Upper lobe of left lung (tissue), 6 donors: ENCODE measurements at regions not wholly inside any gene's neighbourhood (a gene's known extent, or its start where the extent isn't known, plus 50 kb on each side); places are given as distances from the start of the nearest gene placed in this dataset.
"Not testable (repeated sequence)": the region's sequence is repeated elsewhere in the genome, so short reads cannot be mapped to it uniquely, and the experiment has no call there.

Source experiments
- ATAC-seq, 2 donors: fragments of 200-7000 bp; cut with Tn5 transposase; one replicate each; pipeline ENCODE4 v1.9.1; 2022; ENCODE audit warnings: mild to moderate bottlenecking in 2 of 2, moderate library complexity in 2 of 2; ENCODE audit not compliant: low FRiP score in 2 of 2
- DNase-seq, 2 donors: peaks; one replicate each; pipeline ENCODE4 v3.0.0-alpha.2; 2019 to 2020
- H3K27ac ChIP-seq, 4 donors: fragments of 200-600 bp; sonication (generic); one replicate each; pipeline ENCODE4 v1.5.1; 2016 to 2019
- H3K27me3 ChIP-seq, 4 donors: fragments of 200-600 bp; sonication (generic); one replicate each; pipeline ENCODE4 v1.5.1; 2017 to 2019
- H3K36me3 ChIP-seq, 4 donors: fragments of 200-600 bp; sonication (generic); one replicate each; pipeline ENCODE4 v1.5.1; 2016 to 2019
- H3K4me1 ChIP-seq, 4 donors: fragments of 200-600 bp; sonication (generic); one replicate each; pipeline ENCODE4 v1.5.1; 2018 to 2019
- H3K4me3 ChIP-seq, 4 donors: fragments of 200-600 bp; sonication (generic); one replicate each; pipeline ENCODE4 v1.5.1; 2017 to 2019; ENCODE audit warnings: mild to moderate bottlenecking in 2 of 4, moderate library complexity in 1 of 4
- H3K9me3 ChIP-seq, 4 donors: fragments of 200-600 bp; sonication (generic); one replicate each; pipeline ENCODE4 v1.5.1; 2018 to 2019
- EP300 ChIP-seq, 4 donors: sonication (generic); formaldehyde crosslinking; IDR thresholded peaks; one replicate each; pipeline ENCODE4 v1.5.1; 2017; ENCODE audit warnings: antibody characterized with exemption in 4 of 4, control low read depth in 2 of 4
- POLR2A ChIP-seq, 4 donors: fragments of 450-650 bp; IDR thresholded peaks; one replicate each; pipeline ENCODE4 v1.5.1; 2016 to 2017; ENCODE audit warnings: antibody characterized with exemption in 4 of 4, mild to moderate bottlenecking in 2 of 4
- POLR2AphosphoS5 ChIP-seq, 2 donors: sonication (generic); formaldehyde crosslinking; IDR thresholded peaks; one replicate each; pipeline ENCODE4 v1.5.1; 2017; ENCODE audit warnings: antibody characterized with exemption in 2 of 2
- WGBS, 2 donors: methylation state at CpG; one replicate each; pipeline ENCODE4 v1.1.5; 2017 to 2018; 5-methylcytosine and 5-hydroxymethylcytosine counted together
- TF ChIP-seq, protein P1 (sequence below), 6 experiments: fragments of 450-650 bp in 4 of 6; fragments of 200-600 bp in 2 of 6; sonication (generic) in 2 of 6; IDR thresholded peaks; one replicate each; pipeline ENCODE4 v1.5.1; 2016 to 2019; ENCODE audit warnings: antibody characterized with exemption in 6 of 6
- donor health status: DM: no; HTN: no; CAD: no; lungs with moderate emphysema.
- donor health status: DM: no; HTN: yes; CAD: no; lungs with severe emphysema.

DNA sequence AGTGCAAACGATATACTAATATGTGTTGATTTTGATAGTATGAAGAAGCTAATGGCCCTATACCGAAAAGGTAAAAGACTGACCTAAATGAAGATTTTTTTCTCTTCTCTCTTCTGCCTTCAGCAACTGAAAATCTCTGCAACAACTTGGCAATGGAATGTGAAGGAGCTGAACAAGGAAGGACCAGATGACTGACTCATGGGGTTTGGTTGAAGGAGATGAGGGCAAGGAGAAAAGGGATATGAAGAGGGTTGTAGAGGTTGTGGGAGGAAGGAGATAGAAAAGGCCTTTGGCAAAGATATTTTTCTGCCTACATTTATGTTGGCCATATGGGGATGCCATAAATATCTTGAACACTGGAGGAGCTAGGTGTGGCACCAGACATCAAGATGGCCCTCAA is 129.7 kb upstream of the CHD1 start:
- no peak for TF ChIP-seq EP300 (IDR thresholded peaks at IDR 0.05)
- no peak for TF ChIP-seq POLR2AphosphoS5 (IDR thresholded peaks at IDR 0.05)
- TF ChIP-seq, protein P1, sequence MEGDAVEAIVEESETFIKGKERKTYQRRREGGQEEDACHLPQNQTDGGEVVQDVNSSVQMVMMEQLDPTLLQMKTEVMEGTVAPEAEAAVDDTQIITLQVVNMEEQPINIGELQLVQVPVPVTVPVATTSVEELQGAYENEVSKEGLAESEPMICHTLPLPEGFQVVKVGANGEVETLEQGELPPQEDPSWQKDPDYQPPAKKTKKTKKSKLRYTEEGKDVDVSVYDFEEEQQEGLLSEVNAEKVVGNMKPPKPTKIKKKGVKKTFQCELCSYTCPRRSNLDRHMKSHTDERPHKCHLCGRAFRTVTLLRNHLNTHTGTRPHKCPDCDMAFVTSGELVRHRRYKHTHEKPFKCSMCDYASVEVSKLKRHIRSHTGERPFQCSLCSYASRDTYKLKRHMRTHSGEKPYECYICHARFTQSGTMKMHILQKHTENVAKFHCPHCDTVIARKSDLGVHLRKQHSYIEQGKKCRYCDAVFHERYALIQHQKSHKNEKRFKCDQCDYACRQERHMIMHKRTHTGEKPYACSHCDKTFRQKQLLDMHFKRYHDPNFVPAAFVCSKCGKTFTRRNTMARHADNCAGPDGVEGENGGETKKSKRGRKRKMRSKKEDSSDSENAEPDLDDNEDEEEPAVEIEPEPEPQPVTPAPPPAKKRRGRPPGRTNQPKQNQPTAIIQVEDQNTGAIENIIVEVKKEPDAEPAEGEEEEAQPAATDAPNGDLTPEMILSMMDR (IDR thresholded peaks at IDR 0.05) = no peak
- TF ChIP-seq POLR2A (IDR thresholded peaks at IDR 0.05) = no peak
- 95 to 97% methylated on average over 2 of the region's 2 CpGs for WGBS, 2 donors

GRCh38 chr5:99054972-99055371 is 126.2 kb upstream of the CHD1 start:
- ATAC-seq (no peak), DNase-seq (no peak)
- Histone ChIP-seq H3K9me3 (no peaks in the 10 kb centered on the region), H3K4me1 (peaks cover 0 to under 1% (median under 1%) of the 10 kb centered on the region in 4 donors), H3K27me3 (no peaks in the 10 kb centered on the region), H3K36me3 (no peaks in the 10 kb centered on the region), H3K4me3 (no peak overlapping the region), H3K27ac (no peak overlapping the region)
- 53 to 64% methylated on average over 1 of the region's 1 CpG for WGBS, 2 donors
- TF ChIP-seq POLR2AphosphoS5 (IDR thresholded peaks at IDR 0.05) (no peak), EP300 (IDR thresholded peaks at IDR 0.05) (no peak), POLR2A (IDR thresholded peaks at IDR 0.05) (no peak)
- TF ChIP-seq, protein P1 (IDR thresholded peaks at IDR 0.05) = no peak

More for the DNA sequence above, 129.7 kb upstream of the CHD1 start:
- no peak overlapping the region for H3K27ac ChIP-seq
- no peaks in the 10 kb centered on the region for H3K27me3 ChIP-seq
- ATAC-seq (no peak), DNase-seq (no peak)
- H3K4me1 ChIP-seq = peaks cover 0 to 11% (median 5%) of the 10 kb centered on the region in 4 donors
- no peaks in the 10 kb centered on the region for H3K36me3 ChIP-seq
- H3K4me3 ChIP-seq = no peak overlapping the region
- no peaks in the 10 kb centered on the region for H3K9me3 ChIP-seq

GRCh38 chr5:99045871-99046270 is 117.1 kb upstream of the CHD1 start:
- peaks cover 0 to 7% (median 0%) of the 10 kb centered on the region in 4 donors for H3K4me1 ChIP-seq

GRCh38 chr5:99043257-99043656 is 114.5 kb upstream of the CHD1 start:
- not testable (repeated sequence) for H3K9me3 ChIP-seq, H3K27ac ChIP-seq, DNase-seq, H3K4me3 ChIP-seq, H3K27me3 ChIP-seq, ATAC-seq, H3K36me3 ChIP-seq
- WGBS, 2 donors = 93 to 97% methylated on average over 6 of the region's 6 CpGs
- H3K4me1 ChIP-seq = peaks cover under 1 to 11% (median 1%) of the 10 kb centered on the region in 4 donors

More at GRCh38 chr5:99045871-99046270, 117.1 kb upstream of the CHD1 start:
- ATAC-seq = no peak
- WGBS, 2 donors = 34 to 46% methylated on average over 4 of the region's 4 CpGs
- Histone ChIP-seq H3K27ac (peak overlapping the region in 2 of 4 donors; percentile 35 to 66), H3K36me3 (no peaks in the 10 kb centered on the region), H3K4me3 (peak overlapping the region in 1 of 4 donors; percentile 1), H3K9me3 (no peaks in the 10 kb centered on the region), H3K27me3 (no peaks in the 10 kb centered on the region)
- no peak for DNase-seq
- TF ChIP-seq POLR2A (IDR thresholded peaks at IDR 0.05) (no peak), EP300 (IDR thresholded peaks at IDR 0.05) (no peak), POLR2AphosphoS5 (IDR thresholded peaks at IDR 0.05) (no peak)
- TF ChIP-seq, protein P1 (IDR thresholded peaks at IDR 0.05) = no peak

DNA sequence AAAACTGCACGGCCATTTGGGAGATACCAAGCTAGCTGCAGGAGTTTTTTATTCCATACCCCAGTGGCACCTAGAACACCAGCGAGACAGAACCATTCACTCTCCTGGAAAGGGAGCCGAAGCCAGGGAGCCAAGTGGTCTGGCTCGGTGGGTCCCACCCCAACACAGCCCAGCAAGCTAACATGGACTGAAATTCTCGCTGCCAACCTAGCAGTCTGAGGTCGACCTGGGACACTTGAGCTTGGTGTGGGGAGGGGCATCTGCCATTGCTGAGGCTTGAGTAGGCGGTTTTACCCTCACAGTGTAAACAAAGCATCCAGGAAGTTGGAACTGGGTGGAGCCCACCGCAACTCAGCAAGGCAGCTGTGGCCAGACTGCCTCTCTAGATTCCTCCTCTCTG is 108.9 kb upstream of the CHD1 start:
- ATAC-seq = no peak
- peak in 1 of 2 donors; percentile 74 for DNase-seq
- H3K4me1 ChIP-seq = peaks cover 12 to 34% (median 20%) of the 10 kb centered on the region in 4 donors
- no peaks in the 10 kb centered on the region for H3K9me3 ChIP-seq
- H3K36me3 ChIP-seq = no peaks in the 10 kb centered on the region
- 7 to 47% methylated on average over 2 to 8 of the region's 8 CpGs for WGBS, 2 donors
- H3K27me3 ChIP-seq = no peaks in the 10 kb centered on the region
- H3K27ac ChIP-seq = peak overlapping the region in 1 of 4 donors; percentile 21
- TF ChIP-seq EP300 (IDR thresholded peaks at IDR 0.05) (no peak), POLR2AphosphoS5 (IDR thresholded peaks at IDR 0.05) (peak in 1 of 2 donors; percentile 37)
- H3K4me3 ChIP-seq = no peak overlapping the region

DNA sequence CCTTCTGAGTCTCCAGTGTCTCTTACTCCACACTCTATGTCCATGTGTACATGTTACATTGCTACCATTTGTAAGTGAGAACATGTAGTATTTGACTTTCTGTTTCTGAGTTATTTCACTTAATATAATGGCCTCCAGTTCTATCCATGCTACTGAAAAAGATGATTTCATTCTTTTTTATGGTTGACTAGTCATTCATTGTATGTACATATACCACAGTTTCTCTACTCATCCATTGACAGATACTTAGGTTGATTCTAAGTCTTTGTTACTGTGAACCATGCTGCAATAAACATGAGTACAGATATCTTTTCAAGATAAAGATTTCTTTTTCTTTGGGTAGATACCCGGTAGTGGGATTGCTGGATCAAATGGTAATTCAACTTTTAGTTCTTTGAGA is 107.1 kb upstream of the CHD1 start:
- Histone ChIP-seq H3K27me3 (no peaks in the 10 kb centered on the region), H3K9me3 (no peaks in the 10 kb centered on the region), H3K4me1 (peaks cover 13 to 42% (median 24%) of the 10 kb centered on the region in 4 donors), H3K27ac (no peak overlapping the region), H3K36me3 (no peaks in the 10 kb centered on the region), H3K4me3 (no peak overlapping the region)
- 75% methylated on average over 1 of the region's 1 CpG for WGBS, 2 donors
- DNase-seq (no peak), ATAC-seq (no peak)
- TF ChIP-seq POLR2A (IDR thresholded peaks at IDR 0.05) = no peak
- TF ChIP-seq POLR2AphosphoS5 (IDR thresholded peaks at IDR 0.05) = no peak
- no peak for TF ChIP-seq EP300 (IDR thresholded peaks at IDR 0.05)
- TF ChIP-seq, protein P1 (IDR thresholded peaks at IDR 0.05) = no peak
